ENCODE measurements at regions not wholly inside any gene's neighbourhood (a gene's known extent, or its start where the extent isn't known, plus 50 kb on each side); places are given as distances from the start of the nearest gene placed in this dataset.

DNA sequence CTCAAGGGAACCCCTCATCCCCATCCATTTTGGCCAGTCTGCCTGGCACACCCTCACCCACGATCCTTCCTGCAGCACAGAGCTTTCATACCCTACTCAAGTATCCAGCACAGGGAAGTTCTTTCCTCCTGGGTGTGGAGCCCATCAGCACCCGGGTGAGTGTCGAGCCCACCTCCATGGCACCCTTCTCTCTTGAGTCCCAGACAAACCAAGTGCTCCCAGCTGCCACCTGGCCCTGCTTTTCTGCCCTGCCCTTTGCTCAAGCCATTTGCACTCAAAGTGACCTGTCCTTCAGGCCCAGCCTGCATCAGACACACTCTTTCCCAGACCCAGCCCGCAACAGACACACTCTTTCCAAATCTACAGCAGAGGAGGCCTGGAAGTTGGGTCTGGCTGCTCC is 257.2 kb downstream of the DLL1 start:
- TF ChIP-seq, protein P1, sequence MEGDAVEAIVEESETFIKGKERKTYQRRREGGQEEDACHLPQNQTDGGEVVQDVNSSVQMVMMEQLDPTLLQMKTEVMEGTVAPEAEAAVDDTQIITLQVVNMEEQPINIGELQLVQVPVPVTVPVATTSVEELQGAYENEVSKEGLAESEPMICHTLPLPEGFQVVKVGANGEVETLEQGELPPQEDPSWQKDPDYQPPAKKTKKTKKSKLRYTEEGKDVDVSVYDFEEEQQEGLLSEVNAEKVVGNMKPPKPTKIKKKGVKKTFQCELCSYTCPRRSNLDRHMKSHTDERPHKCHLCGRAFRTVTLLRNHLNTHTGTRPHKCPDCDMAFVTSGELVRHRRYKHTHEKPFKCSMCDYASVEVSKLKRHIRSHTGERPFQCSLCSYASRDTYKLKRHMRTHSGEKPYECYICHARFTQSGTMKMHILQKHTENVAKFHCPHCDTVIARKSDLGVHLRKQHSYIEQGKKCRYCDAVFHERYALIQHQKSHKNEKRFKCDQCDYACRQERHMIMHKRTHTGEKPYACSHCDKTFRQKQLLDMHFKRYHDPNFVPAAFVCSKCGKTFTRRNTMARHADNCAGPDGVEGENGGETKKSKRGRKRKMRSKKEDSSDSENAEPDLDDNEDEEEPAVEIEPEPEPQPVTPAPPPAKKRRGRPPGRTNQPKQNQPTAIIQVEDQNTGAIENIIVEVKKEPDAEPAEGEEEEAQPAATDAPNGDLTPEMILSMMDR (IDR thresholded peaks at IDR 0.05; ENCODE audit: low read depth, low read length, poor library complexity, severe bottlenecking): no peak
- TF ChIP-seq EZH2phosphoT487 (IDR thresholded peaks at IDR 0.05; ENCODE audit: borderline replicate concordance, low read length): no peak
